Esophagus muscularis mucosa (tissue), 4 donors: ENCODE measurements at regions not wholly inside any gene's neighbourhood (a gene's known extent, or its start where the extent isn't known, plus 50 kb on each side); places are given as distances from the start of the nearest gene placed in this dataset.

Experiments used
- DNase-seq: peaks from one replicate; pipeline ENCODE4 v3.0.0-alpha.2; 2017; ENCODE audit errors: extremely low spot score
- H3K27ac ChIP-seq, 4 donors: fragments of 200-600 bp; sonication (generic); replicated peaks in 1 of 4; 1 replicate in 3 of 4; 2 replicates in 1 of 4; pipeline ENCODE4 v1.5.1; 2016 to 2019; ENCODE audit warnings: mild to moderate bottlenecking in 1 of 4
- H3K27me3 ChIP-seq, 4 donors: fragments of 200-600 bp; sonication (generic); one replicate each; pipeline versions ENCODE4 v1.5.1 to v1.6.0; 2016 to 2019
- H3K36me3 ChIP-seq, 4 donors: fragments of 200-600 bp; sonication (generic); one replicate each; pipeline ENCODE4 v1.5.1; 2016 to 2019
- H3K4me1 ChIP-seq, 4 donors: fragments of 200-600 bp; sonication (generic); one replicate each; pipeline ENCODE4 v1.5.1; 2016 to 2019
- H3K4me3 ChIP-seq, 4 donors: fragments of 200-600 bp; sonication (generic); 1 replicate in 2 of 4; 2 replicates in 2 of 4; pipeline ENCODE4 v1.5.1; 2016 to 2019; ENCODE audit warnings: mild to moderate bottlenecking in 4 of 4, moderate library complexity in 1 of 4
- H3K9me3 ChIP-seq, 4 donors: fragments of 200-600 bp; sonication (generic); 1 replicate in 3 of 4; 2 replicates in 1 of 4; pipeline ENCODE4 v1.5.1; 2016 to 2019
- CTCF ChIP-seq, 3 experiments: fragments of 200-600 bp in 2 of 3; fragments of 450-650 bp in 1 of 3; sonication (generic) in 2 of 3; IDR thresholded peaks; one replicate each; pipeline ENCODE4 v1.5.1; 2017 to 2019; ENCODE audit warnings: antibody characterized with exemption in 3 of 3, mild to moderate bottlenecking in 2 of 3, moderate library complexity in 1 of 3
- EP300 ChIP-seq: sonication (generic); formaldehyde crosslinking; IDR thresholded peaks from one replicate; pipeline ENCODE4 v1.6.1; 2017; ENCODE audit warnings: antibody characterized with exemption
- POLR2A ChIP-seq: fragments of 450-650 bp; IDR thresholded peaks from one replicate; pipeline ENCODE4 v1.6.1; 2017; ENCODE audit warnings: antibody characterized with exemption, moderate library complexity, mild to moderate bottlenecking, low read depth
- POLR2AphosphoS5 ChIP-seq, 2 donors: sonication (generic); formaldehyde crosslinking; IDR thresholded peaks; one replicate each; pipeline ENCODE4 v1.6.1; 2017; ENCODE audit warnings: antibody characterized with exemption in 2 of 2
- WGBS: methylation state at CpG from one replicate; pipeline ENCODE4 v1.1.5; 2018; 5-methylcytosine and 5-hydroxymethylcytosine counted together
- intact Hi-C: fragments of 100-400 bp; cut with DNase I; formaldehyde crosslinking; loops from one replicate; pipeline ENCODE4 v1.15.1; 2023

DNA sequence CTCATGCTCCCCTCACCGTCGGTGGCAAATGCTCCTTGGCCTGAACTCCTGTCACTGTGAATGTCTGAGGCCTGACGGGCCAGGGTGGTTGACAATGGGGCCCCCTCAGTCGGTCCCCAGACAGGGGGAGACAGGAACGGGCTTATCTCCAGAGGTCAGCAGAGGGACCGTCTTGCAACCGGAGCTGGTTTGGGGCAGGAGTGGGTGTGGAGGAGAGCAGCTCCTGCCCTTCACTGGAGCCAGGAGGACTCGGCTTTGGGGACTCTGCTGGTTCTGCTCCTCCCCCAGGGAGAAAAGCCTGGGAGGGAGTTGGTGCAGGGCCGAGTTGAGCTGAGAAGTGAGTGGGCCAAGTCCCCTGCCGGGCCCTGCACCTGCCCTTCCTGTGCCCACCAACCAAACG is 354.4 kb downstream of the BRD1 start:
- TF ChIP-seq CTCF (IDR thresholded peaks at IDR 0.05) = no peak
- TF ChIP-seq POLR2A = no peak
- TF ChIP-seq EP300 = no peak
- Histone ChIP-seq H3K9me3 (no peaks in the 10 kb centered on the region), H3K4me3 (no peak overlapping the region), H3K27ac (no peak overlapping the region), H3K27me3 (peaks cover 0 to 44% (median 0%) of the 10 kb centered on the region in 4 donors), H3K36me3 (no peaks in the 10 kb centered on the region), H3K4me1 (no peaks in the 10 kb centered on the region)
- intact Hi-C loops = no loop called here
- DNase-seq = no peak
- WGBS = 48% methylated on average over 9 of the region's 11 CpGs

DNA sequence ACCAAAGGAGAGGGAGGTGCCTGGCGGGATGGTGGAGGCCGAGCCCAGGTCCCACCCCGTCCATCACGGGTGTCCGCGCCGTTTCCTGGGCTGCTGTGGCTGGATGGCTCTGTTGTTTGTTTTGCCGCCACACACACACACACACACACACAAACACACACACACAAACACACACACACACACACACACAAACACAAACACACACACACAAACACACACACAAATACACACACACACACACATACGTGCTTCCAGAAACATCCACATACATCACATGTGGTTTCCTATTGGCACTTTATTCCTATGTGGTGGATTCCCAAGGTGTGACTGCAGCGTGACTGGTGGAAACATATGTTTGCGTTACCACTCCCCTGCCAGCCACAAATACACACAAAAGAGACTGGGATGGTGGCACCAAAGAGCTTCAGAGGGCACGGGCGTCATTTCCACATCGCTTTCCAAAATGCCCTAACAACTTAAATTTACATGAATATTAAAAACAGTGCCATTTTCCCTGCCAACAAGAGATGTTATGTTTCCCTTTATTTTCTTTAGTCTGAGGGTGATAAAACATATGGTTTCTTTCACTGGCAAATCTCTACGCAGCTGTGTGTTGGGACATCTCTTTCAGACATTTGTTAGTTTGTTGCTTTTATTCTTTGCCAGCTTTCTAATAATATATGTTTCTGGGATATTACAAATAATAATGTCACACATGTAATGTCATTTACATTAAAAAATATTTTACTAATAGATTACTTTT is 356.8 kb downstream of the BRD1 start:
- Histone ChIP-seq H3K27ac (no peak overlapping the region), H3K27me3 (peaks cover 0 to 62% (median 0%) of the 10 kb centered on the region in 4 donors), H3K4me3 (no peak overlapping the region), H3K9me3 (no peaks in the 10 kb centered on the region), H3K4me1 (no peaks in the 10 kb centered on the region), H3K36me3 (no peaks in the 10 kb centered on the region)
- no peak for TF ChIP-seq POLR2AphosphoS5 (IDR thresholded peaks at IDR 0.05)
- TF ChIP-seq POLR2A = no peak
- TF ChIP-seq EP300 = no peak
- no peak for TF ChIP-seq CTCF (IDR thresholded peaks at IDR 0.05)
- 76% methylated on average over 8 of the region's 15 CpGs for WGBS
- no peak for DNase-seq
- intact Hi-C loops = no loop called here

- intact Hi-C loops = no loop called here
- 86% methylated on average over 28 of the region's 33 CpGs for WGBS
- H3K27me3 ChIP-seq = peaks cover 0 to 65% (median 0%) of the 10 kb centered on the region in 4 donors
- DNase-seq = no peak
- H3K36me3 ChIP-seq = no peaks in the 10 kb centered on the region
- no peak overlapping the region for H3K4me3 ChIP-seq
- TF ChIP-seq CTCF (IDR thresholded peaks at IDR 0.05) (no peak), EP300 (no peak), POLR2A (no peak), POLR2AphosphoS5 (IDR thresholded peaks at IDR 0.05) (no peak)
- H3K4me1 ChIP-seq = no peaks in the 10 kb centered on the region
- H3K27ac ChIP-seq = no peak overlapping the region
- no peaks in the 10 kb centered on the region for H3K9me3 ChIP-seq
Observed at GRCh38 chr22:49469896-49470740, 357.6 kb downstream of the BRD1 start.

GRCh38 chr22:49468487-49469198 is 359.0 kb downstream of the BRD1 start:
- Histone ChIP-seq H3K27ac (no peak overlapping the region), H3K4me1 (no peaks in the 10 kb centered on the region), H3K4me3 (no peak overlapping the region), H3K27me3 (peaks cover 0 to 72% (median 0%) of the 10 kb centered on the region in 4 donors), H3K9me3 (no peaks in the 10 kb centered on the region), H3K36me3 (no peaks in the 10 kb centered on the region)
- DNase-seq = no peak
- WGBS = 62% methylated on average over 11 of the region's 11 CpGs
- intact Hi-C loops = no loop called here
- TF ChIP-seq EP300 = no peak
- TF ChIP-seq POLR2AphosphoS5 (IDR thresholded peaks at IDR 0.05) = no peak
- no peak for TF ChIP-seq CTCF (IDR thresholded peaks at IDR 0.05)
- TF ChIP-seq POLR2A = no peak
